HG02798 (cell line): ENCODE measurements at regions not wholly inside any gene's neighbourhood (a gene's known extent, or its start where the extent isn't known, plus 50 kb on each side); places are given as distances from the start of the nearest gene placed in this dataset.
A peak's percentile ranks its signal among the peaks of the same experiment; 100 is the strongest.

Experiments
- ATAC-seq: cut with Tn5 transposase; IDR thresholded peaks from one replicate; pipeline ENCODE4 v1.9.1; 2021; ENCODE audit warnings: mild to moderate bottlenecking; ENCODE audit not compliant: unreplicated experiment, poor library complexity

GRCh38 chr9:109880276-109881169 lies 100.5 kb downstream of the PALM2AKAP2 start:
- peak; percentile 75 for ATAC-seq

GRCh38 chr9:109883623-109884022 lies 103.6 kb downstream of the PALM2AKAP2 start:
- no peak for ATAC-seq

- no peak for ATAC-seq
Observed at GRCh38 chr9:109886041-109886440, 106.0 kb downstream of the PALM2AKAP2 start.

GRCh38 chr9:109886617-109887016 lies 106.6 kb downstream of the PALM2AKAP2 start:
- ATAC-seq, result no peak

GRCh38 chr9:109887079-109887478 lies 107.1 kb downstream of the PALM2AKAP2 start:
- ATAC-seq, result no peak

GRCh38 chr9:109888695-109889094 lies 108.7 kb downstream of the PALM2AKAP2 start:
- ATAC-seq, result no peak

- ATAC-seq, result no peak
Observed at GRCh38 chr9:109889456-109889855, 109.5 kb downstream of the PALM2AKAP2 start.

GRCh38 chr9:109893241-109893640 lies 113.2 kb downstream of the PALM2AKAP2 start:
- ATAC-seq, result peak; percentile 50

- ATAC-seq, result no peak
Observed at GRCh38 chr9:109894473-109894872, 114.5 kb downstream of the PALM2AKAP2 start.

- peak; percentile 65 for ATAC-seq
Observed at GRCh38 chr9:109894921-109895758, 115.1 kb downstream of the PALM2AKAP2 start.

GRCh38 chr9:109901201-109901600 lies 121.2 kb downstream of the PALM2AKAP2 start:
- no peak for ATAC-seq

- peak; percentile 58 for ATAC-seq
Observed at GRCh38 chr9:109903515-109904138, 123.6 kb downstream of the PALM2AKAP2 start.

GRCh38 chr9:109904666-109905065 lies 124.7 kb downstream of the PALM2AKAP2 start:
- no peak for ATAC-seq

GRCh38 chr9:109905472-109905871 lies 125.5 kb downstream of the PALM2AKAP2 start:
- no peak for ATAC-seq

- no peak for ATAC-seq
Observed at GRCh38 chr9:109906766-109907382, 126.9 kb downstream of the PALM2AKAP2 start.

- ATAC-seq, result peak; percentile 61
Observed at GRCh38 chr9:109907400-109907799, 127.4 kb downstream of the PALM2AKAP2 start.

- no peak for ATAC-seq
Observed at GRCh38 chr9:109907810-109908458, 127.9 kb downstream of the PALM2AKAP2 start.

GRCh38 chr9:109908459-109909390 lies 128.7 kb downstream of the PALM2AKAP2 start:
- ATAC-seq, result no peak
